ENCODE measurements at regions not wholly inside any gene's neighbourhood (a gene's known extent, or its start where the extent isn't known, plus 50 kb on each side); places are given as distances from the start of the nearest gene placed in this dataset.

- no TSS peak for BruUV-seq (replicated peaks)
- no peaks in the 10 kb centered on the region for H3K79me2 ChIP-seq (ENCODE audit: insufficient read depth, low read length)
- no peak overlapping the region for H3K4me3 ChIP-seq (replicated peaks in 1 of 2; ENCODE audit: low read depth in 1 of 2, low read length in 2 of 2)
- no peaks in the 10 kb centered on the region for H4K20me1 ChIP-seq (ENCODE audit: insufficient read depth)
- H3K9ac ChIP-seq (ENCODE audit: low read length), result no peak overlapping the region
- TF ChIP-seq TCF7L2 (IDR thresholded peaks at IDR 0.05; ENCODE audit: borderline replicate concordance, extremely low read depth, insufficient read depth, insufficient read length) (no peak), FOSL1 (IDR thresholded peaks at IDR 0.05; ENCODE audit: low read depth) (no peak), RAD21 (IDR thresholded peaks at IDR 0.05; ENCODE audit: low read depth) (no peak), CBX3 (IDR thresholded peaks at IDR 0.05; ENCODE audit: low read depth) (no peak), ZNF274 (IDR thresholded peaks at IDR 0.05; ENCODE audit: low read depth, low read length) (no peak), MAX (IDR thresholded peaks at IDR 0.05) (no peak), JUND (IDR thresholded peaks at IDR 0.05) (no peak), YY1 (IDR thresholded peaks at IDR 0.05; ENCODE audit: extremely low read depth, insufficient replicate concordance, low read depth, low read length) (no peak), CTCF (IDR thresholded peaks at IDR 0.05 in 2 of 3, conservative IDR thresholded peaks at IDR 0.05 in 1 of 3; ENCODE audit: borderline replicate concordance in 1 of 3, insufficient read depth in 1 of 3, low read depth in 2 of 3, low read length in 2 of 3) (no peak), EZH2 (IDR thresholded peaks at IDR 0.05) (no peak), SP1 (IDR thresholded peaks at IDR 0.05; ENCODE audit: low read depth) (no peak), REST (IDR thresholded peaks at IDR 0.05; ENCODE audit: low read depth) (no peak), ELF1 (IDR thresholded peaks at IDR 0.05; ENCODE audit: borderline replicate concordance, low read depth) (no peak)
- ChIA-PET CTCF (no interaction called here), RAD21 (ENCODE audit: low non-redundant PET in 1 of 2, low total read pairs in 2 of 2, uncharacterized antibody in 2 of 2, unreplicated experiment in 2 of 2) (no interaction called here), POLR2A (no interaction called here)
- H3K9me3 ChIP-seq (ENCODE audit: control insufficient read depth in 1 of 2, insufficient read depth in 1 of 2, low read depth in 1 of 2, low read length in 2 of 2), result 0 out of 4 replicates have a peak, but pooled peaks cover 0 to 3% of the 10 kb centered on the region in 2 experiments
- H3K27me3 ChIP-seq (ENCODE audit: insufficient read depth, low read length), result no peaks in the 10 kb centered on the region
- DNase-seq (ENCODE audit: low read depth, low spot score) (no peak), ATAC-seq (no peak)
- intact Hi-C loops (cut with micrococcal nuclease), result no loop called here
- no peak overlapping the region for H3K4me2 ChIP-seq (ENCODE audit: low read length)
- H3K4me1 ChIP-seq (ENCODE audit: control insufficient read depth in 1 of 2, insufficient read depth in 2 of 2, low read length in 2 of 2), result no peaks in the 10 kb centered on the region
- H3K9me2 ChIP-seq (ENCODE audit: insufficient read depth), result no peaks in the 10 kb centered on the region
- H2AFZ ChIP-seq (ENCODE audit: low read depth, low read length, poor library complexity, severe bottlenecking), result no peak overlapping the region
- no peak overlapping the region for H3K27ac ChIP-seq (ENCODE audit: low read depth, low read length)
- no peaks in the 10 kb centered on the region for H3K36me3 ChIP-seq (ENCODE audit: control insufficient read depth in 1 of 2, insufficient read depth in 2 of 2, low read length in 2 of 2)
Measured at GRCh38 chr9:18404434-18405029, 69.4 kb upstream of the ADAMTSL1 start.
